ENCODE measurements at regions not wholly inside any gene's neighbourhood (a gene's known extent, or its start where the extent isn't known, plus 50 kb on each side); places are given as distances from the start of the nearest gene placed in this dataset.

- no peak for TF ChIP-seq CTCF (IDR thresholded peaks at IDR 0.05; ENCODE audit: borderline replicate concordance, insufficient read depth, low read depth, low read length)
- no peak overlapping the region for H3K4me3 ChIP-seq (ENCODE audit: low read depth, low read length)
Observed at GRCh38 chr2:5991305-5991968, 299.3 kb downstream of the SOX11 start.

DNA sequence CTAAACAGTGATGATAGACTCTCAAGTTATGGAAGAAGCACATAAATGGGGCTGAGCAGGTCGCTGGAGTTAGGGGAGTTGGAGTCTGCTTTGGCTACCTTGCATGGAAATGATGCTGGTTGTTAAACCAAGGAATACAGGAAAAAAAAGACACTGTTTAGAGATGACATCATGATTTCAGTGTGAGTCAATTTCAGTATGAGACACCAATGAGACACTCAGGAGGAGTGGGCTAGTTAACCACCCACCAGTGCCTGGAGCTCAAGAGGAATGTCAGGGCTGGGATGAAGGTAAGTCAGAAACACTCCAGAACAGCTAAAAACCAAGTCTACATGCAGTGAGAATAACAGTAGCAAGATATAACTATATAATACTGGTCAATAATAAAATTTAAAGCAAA is 303.6 kb downstream of the SOX11 start:
- no peak overlapping the region for H3K4me3 ChIP-seq (ENCODE audit: low read depth, low read length)
- TF ChIP-seq CTCF (IDR thresholded peaks at IDR 0.05; ENCODE audit: borderline replicate concordance, insufficient read depth, low read depth, low read length), result no peak

DNA sequence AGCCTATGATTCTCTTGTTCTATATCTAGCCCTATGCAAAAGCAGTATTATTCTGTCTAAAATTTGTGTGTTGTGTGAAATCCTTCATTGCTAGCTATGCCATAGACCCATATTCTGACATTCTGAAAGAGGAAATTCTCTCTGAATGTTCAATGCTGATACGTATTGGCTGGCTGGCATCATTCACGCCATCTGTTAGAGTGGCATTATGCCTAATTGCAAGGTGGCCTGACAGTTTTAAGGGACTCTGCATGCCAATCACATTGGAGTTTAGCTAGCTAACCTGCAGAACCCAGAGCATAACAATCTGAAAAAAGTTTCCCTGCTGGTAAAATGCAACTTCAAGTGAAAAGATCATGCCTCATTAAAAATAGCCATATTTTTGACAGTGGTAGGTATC is 316.0 kb downstream of the SOX11 start:
- H3K4me3 ChIP-seq (ENCODE audit: low read depth, low read length), result no peak overlapping the region
- no peak for TF ChIP-seq CTCF (IDR thresholded peaks at IDR 0.05; ENCODE audit: borderline replicate concordance, insufficient read depth, low read depth, low read length)

- H3K4me3 ChIP-seq (ENCODE audit: low read depth, low read length), result no peak overlapping the region
- TF ChIP-seq CTCF (IDR thresholded peaks at IDR 0.05; ENCODE audit: borderline replicate concordance, insufficient read depth, low read depth, low read length), result no peak
Observed at GRCh38 chr2:6008726-6009125, 316.5 kb downstream of the SOX11 start.

DNA sequence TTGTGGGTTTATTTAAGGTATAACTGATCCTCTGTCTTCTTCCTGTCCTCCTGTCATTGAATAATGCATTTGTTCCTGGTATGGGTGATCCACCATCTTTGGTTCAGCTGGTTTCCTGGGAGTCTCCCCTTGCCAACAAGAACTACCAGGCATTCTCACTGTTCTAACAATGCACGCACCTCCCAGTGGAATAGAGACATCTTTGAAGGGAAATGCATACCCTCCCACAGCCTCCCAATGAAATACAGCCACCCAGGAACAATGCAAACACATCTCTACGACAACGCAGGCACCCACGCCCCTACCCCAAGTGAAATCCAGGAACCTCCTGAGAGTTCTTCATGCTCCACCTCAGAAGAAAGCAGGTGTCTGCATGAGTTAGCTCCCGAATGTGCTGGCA is 318.0 kb downstream of the SOX11 start:
- no peak for TF ChIP-seq CTCF (IDR thresholded peaks at IDR 0.05; ENCODE audit: borderline replicate concordance, insufficient read depth, low read depth, low read length)
- no peak overlapping the region for H3K4me3 ChIP-seq (ENCODE audit: low read depth, low read length)

DNA sequence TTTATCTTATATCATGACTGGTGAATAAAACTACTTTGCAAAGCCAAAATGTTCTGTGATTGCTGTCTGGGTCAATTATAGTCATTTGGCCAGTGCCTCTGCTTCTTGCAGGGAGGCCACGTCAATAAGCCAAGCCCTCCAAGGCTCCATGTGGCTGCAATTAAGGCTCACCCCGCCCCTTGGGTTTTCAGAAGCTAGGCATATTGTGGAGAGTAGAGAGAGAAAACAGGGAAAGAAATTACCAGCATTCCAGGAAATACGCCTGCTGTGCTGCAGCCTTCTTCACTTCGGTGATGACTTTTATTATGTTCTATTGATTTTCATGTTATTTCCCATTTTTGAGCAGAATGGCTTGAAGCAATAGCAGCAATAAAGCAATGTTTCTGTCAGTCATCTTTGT is 319.7 kb downstream of the SOX11 start:
- no peak for TF ChIP-seq CTCF (IDR thresholded peaks at IDR 0.05; ENCODE audit: borderline replicate concordance, insufficient read depth, low read depth, low read length)
- no peak overlapping the region for H3K4me3 ChIP-seq (ENCODE audit: low read depth, low read length)

GRCh38 chr2:6017736-6018286 is 325.6 kb downstream of the SOX11 start:
- TF ChIP-seq CTCF (IDR thresholded peaks at IDR 0.05; ENCODE audit: borderline replicate concordance, insufficient read depth, low read depth, low read length), result no peak
- H3K4me3 ChIP-seq (ENCODE audit: low read depth, low read length), result no peak overlapping the region

Measured in GM12875 (cell line).